ENCODE measurements at regions not wholly inside any gene's neighbourhood (a gene's known extent, or its start where the extent isn't known, plus 50 kb on each side); places are given as distances from the start of the nearest gene placed in this dataset.

DNA sequence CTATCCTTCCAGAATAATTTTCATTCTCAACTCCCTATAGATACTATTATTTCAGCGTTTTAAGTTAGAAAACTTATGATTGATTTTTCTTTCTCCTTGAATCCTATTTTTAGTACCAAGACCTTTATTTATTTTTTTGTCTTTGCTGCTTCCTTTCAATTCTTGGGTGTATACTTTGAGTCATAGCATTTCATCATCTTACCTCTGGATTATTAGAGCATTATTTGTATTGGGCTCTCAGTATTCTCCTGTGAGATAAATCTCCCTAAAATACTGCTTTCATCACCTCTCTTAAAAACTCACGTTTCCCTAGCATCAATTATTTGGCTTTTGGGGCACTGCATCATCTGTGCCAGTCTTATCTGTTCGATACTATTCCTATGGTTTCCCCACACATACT, 222.8 kb downstream of the POSTN start:
- TF ChIP-seq, protein P1, sequence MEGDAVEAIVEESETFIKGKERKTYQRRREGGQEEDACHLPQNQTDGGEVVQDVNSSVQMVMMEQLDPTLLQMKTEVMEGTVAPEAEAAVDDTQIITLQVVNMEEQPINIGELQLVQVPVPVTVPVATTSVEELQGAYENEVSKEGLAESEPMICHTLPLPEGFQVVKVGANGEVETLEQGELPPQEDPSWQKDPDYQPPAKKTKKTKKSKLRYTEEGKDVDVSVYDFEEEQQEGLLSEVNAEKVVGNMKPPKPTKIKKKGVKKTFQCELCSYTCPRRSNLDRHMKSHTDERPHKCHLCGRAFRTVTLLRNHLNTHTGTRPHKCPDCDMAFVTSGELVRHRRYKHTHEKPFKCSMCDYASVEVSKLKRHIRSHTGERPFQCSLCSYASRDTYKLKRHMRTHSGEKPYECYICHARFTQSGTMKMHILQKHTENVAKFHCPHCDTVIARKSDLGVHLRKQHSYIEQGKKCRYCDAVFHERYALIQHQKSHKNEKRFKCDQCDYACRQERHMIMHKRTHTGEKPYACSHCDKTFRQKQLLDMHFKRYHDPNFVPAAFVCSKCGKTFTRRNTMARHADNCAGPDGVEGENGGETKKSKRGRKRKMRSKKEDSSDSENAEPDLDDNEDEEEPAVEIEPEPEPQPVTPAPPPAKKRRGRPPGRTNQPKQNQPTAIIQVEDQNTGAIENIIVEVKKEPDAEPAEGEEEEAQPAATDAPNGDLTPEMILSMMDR (IDR thresholded peaks at IDR 0.05): no peak
- TF ChIP-seq POLR2AphosphoS5 (IDR thresholded peaks at IDR 0.05): no peak
